ENCODE measurements at regions not wholly inside any gene's neighbourhood (a gene's known extent, or its start where the extent isn't known, plus 50 kb on each side); places are given as distances from the start of the nearest gene placed in this dataset.

DNA sequence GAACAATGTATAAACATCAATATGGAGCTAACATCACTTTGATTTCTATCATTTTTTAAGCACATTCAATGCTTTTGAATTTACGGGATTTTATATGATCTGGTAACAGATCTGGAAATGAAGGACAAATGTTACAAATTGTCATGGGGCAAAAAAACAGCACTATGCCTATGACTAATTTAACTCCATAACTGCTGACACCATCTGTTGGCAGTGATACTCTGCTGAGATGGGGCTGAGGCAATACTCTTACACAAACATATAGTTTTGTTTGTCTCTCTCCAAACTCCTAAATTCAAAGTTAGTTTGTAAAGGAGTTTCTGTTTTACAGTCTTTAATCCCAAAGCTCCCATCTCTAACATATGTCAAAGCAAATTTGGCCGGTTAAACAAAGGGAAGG, 132.5 kb upstream of the FER start:
- no peaks in the 10 kb centered on the region for H3K27me3 ChIP-seq (replicated peaks in 1 of 2; ENCODE audit: control insufficient read depth in 2 of 2, insufficient read depth in 2 of 2, low read length in 1 of 2)
- no peak overlapping the region for H3K27ac ChIP-seq (ENCODE audit: control insufficient read depth, insufficient read depth)
- no peak overlapping the region for H2AFZ ChIP-seq (ENCODE audit: control insufficient read depth, low read depth, low read length)
- 91% methylated on average over 2 of the region's 2 CpGs for WGBS (ENCODE audit: insufficient coverage, insufficient replicate concordance, low lambda C conversion rate, missing lambda C conversion rate)
- H3K79me2 ChIP-seq (ENCODE audit: control insufficient read depth, insufficient read depth, low read length): no peaks in the 10 kb centered on the region
- H3K9ac ChIP-seq (ENCODE audit: control insufficient read depth, insufficient read depth, low read length): no peak overlapping the region
- no peak overlapping the region for H3K4me2 ChIP-seq (ENCODE audit: control insufficient read depth, insufficient read depth)
- DNase-seq (ENCODE audit: low read depth, low spot score): no peak
- ChIA-PET RAD21 (ENCODE audit: unreplicated experiment) (no interaction called here), CTCF (no interaction called here), POLR2A (no interaction called here), SMC1A (ENCODE audit: uncharacterized antibody, unreplicated experiment) (no interaction called here)
- no peaks in the 10 kb centered on the region for H3K36me3 ChIP-seq (ENCODE audit: control insufficient read depth in 2 of 2, insufficient read depth in 2 of 2, low read length in 1 of 2)
- in situ Hi-C loops (cut with MboI): no loop called here
- intact Hi-C loops (cut with micrococcal nuclease; ENCODE audit: unreplicated experiment): no loop called here
- FAIRE-seq: no peak
- H3K9me3 ChIP-seq (replicated peaks; ENCODE audit: control insufficient read depth, insufficient read depth, low read length): no peaks in the 10 kb centered on the region; the same call in 2 of the 3 replicates
- H3K4me3 ChIP-seq: no peak overlapping the region
- no peaks in the 10 kb centered on the region for H3K4me1 ChIP-seq (ENCODE audit: control insufficient read depth, insufficient read depth, low read length)
- TF ChIP-seq RFX5 (IDR thresholded peaks at IDR 0.05; ENCODE audit: low read depth, low read length) (no peak), MYB (IDR thresholded peaks at IDR 0.05; ENCODE audit: borderline replicate concordance, low read depth, low read length) (no peak), SMC3 (IDR thresholded peaks at IDR 0.05; ENCODE audit: borderline replicate concordance, low read length) (no peak), ZNF24 (IDR thresholded peaks at IDR 0.05) (no peak), IKZF1 (conservative IDR thresholded peaks at IDR 0.05) (no peak), TCF7 (IDR thresholded peaks at IDR 0.05; ENCODE audit: borderline replicate concordance) (no peak), NR2F1 (conservative IDR thresholded peaks at IDR 0.05) (no peak), KDM1A (IDR thresholded peaks at IDR 0.05; ENCODE audit: borderline replicate concordance) (no peak)
- no TSS peak for BruUV-seq (replicated peaks)
- ATAC-seq: no peak
- no peaks in the 10 kb centered on the region for H4K20me1 ChIP-seq (ENCODE audit: control insufficient read depth, insufficient read depth)

DNA sequence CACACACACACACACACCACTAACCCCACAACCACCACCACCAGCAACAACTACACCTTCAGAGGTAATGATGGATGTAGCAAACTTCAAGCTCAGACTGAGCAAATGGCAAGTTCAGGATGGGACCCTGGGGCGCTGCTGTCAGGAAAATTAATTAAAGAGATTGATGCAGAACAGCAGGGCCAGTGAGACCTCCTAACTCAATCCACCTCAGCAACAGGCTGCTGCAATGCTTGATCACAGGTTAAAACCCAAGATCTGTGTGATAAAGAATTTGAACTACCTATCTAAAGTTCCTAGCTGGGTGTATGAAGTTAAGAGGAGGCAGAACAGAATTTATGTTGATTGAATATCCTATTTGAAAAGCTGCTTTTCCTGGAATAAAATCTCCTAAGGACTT, 140.3 kb upstream of the FER start:
- no peaks in the 10 kb centered on the region; the same call in 2 of the 3 replicates for H3K9me3 ChIP-seq (replicated peaks; ENCODE audit: control insufficient read depth, insufficient read depth, low read length)
- no peaks in the 10 kb centered on the region for H3K27me3 ChIP-seq (replicated peaks in 1 of 2; ENCODE audit: control insufficient read depth in 2 of 2, insufficient read depth in 2 of 2, low read length in 1 of 2)
- H3K4me3 ChIP-seq: no peak overlapping the region
- no peak overlapping the region for H3K9ac ChIP-seq (ENCODE audit: control insufficient read depth, insufficient read depth, low read length)
- CTCF ChIA-PET: no interaction called here
- RAD21 ChIA-PET (ENCODE audit: unreplicated experiment): no interaction called here
- FAIRE-seq (no peak), ATAC-seq (no peak), DNase-seq (ENCODE audit: low read depth, low spot score) (no peak)
- no peak overlapping the region for H2AFZ ChIP-seq (ENCODE audit: control insufficient read depth, low read depth, low read length)
- intact Hi-C loops (cut with micrococcal nuclease; ENCODE audit: unreplicated experiment) (no loop called here), in situ Hi-C loops (cut with MboI) (no loop called here)
- no peaks in the 10 kb centered on the region for H3K36me3 ChIP-seq (ENCODE audit: control insufficient read depth in 2 of 2, insufficient read depth in 2 of 2, low read length in 1 of 2)
- no peaks in the 10 kb centered on the region for H3K79me2 ChIP-seq (ENCODE audit: control insufficient read depth, insufficient read depth, low read length)
- SMC1A ChIA-PET (ENCODE audit: uncharacterized antibody, unreplicated experiment): no interaction called here
- TF ChIP-seq GABPA (IDR thresholded peaks at IDR 0.05; ENCODE audit: low read depth): no peak
- TF ChIP-seq, protein P1, sequence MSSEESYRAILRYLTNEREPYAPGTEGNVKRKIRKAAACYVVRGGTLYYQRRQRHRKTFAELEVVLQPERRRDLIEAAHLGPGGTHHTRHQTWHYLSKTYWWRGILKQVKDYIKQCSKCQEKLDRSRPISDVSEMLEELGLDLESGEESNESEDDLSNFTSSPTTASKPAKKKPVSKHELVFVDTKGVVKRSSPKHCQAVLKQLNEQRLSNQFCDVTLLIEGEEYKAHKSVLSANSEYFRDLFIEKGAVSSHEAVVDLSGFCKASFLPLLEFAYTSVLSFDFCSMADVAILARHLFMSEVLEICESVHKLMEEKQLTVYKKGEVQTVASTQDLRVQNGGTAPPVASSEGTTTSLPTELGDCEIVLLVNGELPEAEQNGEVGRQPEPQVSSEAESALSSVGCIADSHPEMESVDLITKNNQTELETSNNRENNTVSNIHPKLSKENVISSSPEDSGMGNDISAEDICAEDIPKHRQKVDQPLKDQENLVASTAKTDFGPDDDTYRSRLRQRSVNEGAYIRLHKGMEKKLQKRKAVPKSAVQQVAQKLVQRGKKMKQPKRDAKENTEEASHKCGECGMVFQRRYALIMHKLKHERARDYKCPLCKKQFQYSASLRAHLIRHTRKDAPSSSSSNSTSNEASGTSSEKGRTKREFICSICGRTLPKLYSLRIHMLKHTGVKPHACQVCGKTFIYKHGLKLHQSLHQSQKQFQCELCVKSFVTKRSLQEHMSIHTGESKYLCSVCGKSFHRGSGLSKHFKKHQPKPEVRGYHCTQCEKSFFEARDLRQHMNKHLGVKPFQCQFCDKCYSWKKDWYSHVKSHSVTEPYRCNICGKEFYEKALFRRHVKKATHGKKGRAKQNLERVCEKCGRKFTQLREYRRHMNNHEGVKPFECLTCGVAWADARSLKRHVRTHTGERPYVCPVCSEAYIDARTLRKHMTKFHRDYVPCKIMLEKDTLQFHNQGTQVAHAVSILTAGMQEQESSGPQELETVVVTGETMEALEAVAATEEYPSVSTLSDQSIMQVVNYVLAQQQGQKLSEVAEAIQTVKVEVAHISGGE (CRISPR knock-in tag; IDR thresholded peaks at IDR 0.05): no peak
- no peak for TF ChIP-seq CREB1 (IDR thresholded peaks at IDR 0.05; ENCODE audit: low read depth)
- no peak for TF ChIP-seq ZNF384 (IDR thresholded peaks at IDR 0.05; ENCODE audit: borderline replicate concordance, low read depth, low read length)
- TF ChIP-seq, protein P2, sequence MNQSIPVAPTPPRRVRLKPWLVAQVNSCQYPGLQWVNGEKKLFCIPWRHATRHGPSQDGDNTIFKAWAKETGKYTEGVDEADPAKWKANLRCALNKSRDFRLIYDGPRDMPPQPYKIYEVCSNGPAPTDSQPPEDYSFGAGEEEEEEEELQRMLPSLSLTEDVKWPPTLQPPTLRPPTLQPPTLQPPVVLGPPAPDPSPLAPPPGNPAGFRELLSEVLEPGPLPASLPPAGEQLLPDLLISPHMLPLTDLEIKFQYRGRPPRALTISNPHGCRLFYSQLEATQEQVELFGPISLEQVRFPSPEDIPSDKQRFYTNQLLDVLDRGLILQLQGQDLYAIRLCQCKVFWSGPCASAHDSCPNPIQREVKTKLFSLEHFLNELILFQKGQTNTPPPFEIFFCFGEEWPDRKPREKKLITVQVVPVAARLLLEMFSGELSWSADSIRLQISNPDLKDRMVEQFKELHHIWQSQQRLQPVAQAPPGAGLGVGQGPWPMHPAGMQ (IDR thresholded peaks at IDR 0.05; ENCODE audit: borderline replicate concordance): no peak
- no peak for TF ChIP-seq GATAD2B (conservative IDR thresholded peaks at IDR 0.05; ENCODE audit: low read depth)
- TF ChIP-seq, protein P3, sequence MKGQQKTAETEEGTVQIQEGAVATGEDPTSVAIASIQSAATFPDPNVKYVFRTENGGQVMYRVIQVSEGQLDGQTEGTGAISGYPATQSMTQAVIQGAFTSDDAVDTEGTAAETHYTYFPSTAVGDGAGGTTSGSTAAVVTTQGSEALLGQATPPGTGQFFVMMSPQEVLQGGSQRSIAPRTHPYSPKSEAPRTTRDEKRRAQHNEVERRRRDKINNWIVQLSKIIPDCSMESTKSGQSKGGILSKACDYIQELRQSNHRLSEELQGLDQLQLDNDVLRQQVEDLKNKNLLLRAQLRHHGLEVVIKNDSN (IDR thresholded peaks at IDR 0.05; ENCODE audit: borderline replicate concordance, extremely low read length, insufficient read depth, low read depth, low read length): no peak
- WGBS (ENCODE audit: insufficient coverage, insufficient replicate concordance, low lambda C conversion rate, missing lambda C conversion rate): 84% methylated on average over 1 of the region's 1 CpG
- H3K27ac ChIP-seq (ENCODE audit: control insufficient read depth, insufficient read depth): no peak overlapping the region
- POLR2A ChIA-PET: no interaction called here
- no peak overlapping the region for H3K4me2 ChIP-seq (ENCODE audit: control insufficient read depth, insufficient read depth)
- H4K20me1 ChIP-seq (ENCODE audit: control insufficient read depth, insufficient read depth): no peaks in the 10 kb centered on the region
- BruUV-seq (replicated peaks): no TSS peak
- no peaks in the 10 kb centered on the region for H3K4me1 ChIP-seq (ENCODE audit: control insufficient read depth, insufficient read depth, low read length)

Data from GM12878 (cell line).